GM12865 (cell line): ENCODE measurements at regions not wholly inside any gene's neighbourhood (a gene's known extent, or its start where the extent isn't known, plus 50 kb on each side); places are given as distances from the start of the nearest gene placed in this dataset.

ENCODE experiments used
- DNase-seq: peaks from one replicate; pipeline ENCODE4 v3.0.0; 2010; ENCODE audit warnings: low read depth
- H3K4me3 ChIP-seq: 2 replicates; pipeline ENCODE4 v1.5.1; 2011; ENCODE audit warnings: mild to moderate bottlenecking, low read depth, low read length, control low read depth
- TF ChIP-seq, protein P1 (sequence below): IDR thresholded peaks from 2 replicates; pipeline ENCODE4 v1.5.1; 2011; ENCODE audit warnings: low read length, control low read depth, low read depth, inconsistent platforms; ENCODE audit not compliant: insufficient read depth; ENCODE audit errors: missing control alignments

- no peak overlapping the region for H3K4me3 ChIP-seq
- TF ChIP-seq, protein P1, sequence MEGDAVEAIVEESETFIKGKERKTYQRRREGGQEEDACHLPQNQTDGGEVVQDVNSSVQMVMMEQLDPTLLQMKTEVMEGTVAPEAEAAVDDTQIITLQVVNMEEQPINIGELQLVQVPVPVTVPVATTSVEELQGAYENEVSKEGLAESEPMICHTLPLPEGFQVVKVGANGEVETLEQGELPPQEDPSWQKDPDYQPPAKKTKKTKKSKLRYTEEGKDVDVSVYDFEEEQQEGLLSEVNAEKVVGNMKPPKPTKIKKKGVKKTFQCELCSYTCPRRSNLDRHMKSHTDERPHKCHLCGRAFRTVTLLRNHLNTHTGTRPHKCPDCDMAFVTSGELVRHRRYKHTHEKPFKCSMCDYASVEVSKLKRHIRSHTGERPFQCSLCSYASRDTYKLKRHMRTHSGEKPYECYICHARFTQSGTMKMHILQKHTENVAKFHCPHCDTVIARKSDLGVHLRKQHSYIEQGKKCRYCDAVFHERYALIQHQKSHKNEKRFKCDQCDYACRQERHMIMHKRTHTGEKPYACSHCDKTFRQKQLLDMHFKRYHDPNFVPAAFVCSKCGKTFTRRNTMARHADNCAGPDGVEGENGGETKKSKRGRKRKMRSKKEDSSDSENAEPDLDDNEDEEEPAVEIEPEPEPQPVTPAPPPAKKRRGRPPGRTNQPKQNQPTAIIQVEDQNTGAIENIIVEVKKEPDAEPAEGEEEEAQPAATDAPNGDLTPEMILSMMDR: no peak
- no peak for DNase-seq
These were observed 53.8 kb upstream of the VCX start for GRCh38 chrX:7789200-7789599.

DNA sequence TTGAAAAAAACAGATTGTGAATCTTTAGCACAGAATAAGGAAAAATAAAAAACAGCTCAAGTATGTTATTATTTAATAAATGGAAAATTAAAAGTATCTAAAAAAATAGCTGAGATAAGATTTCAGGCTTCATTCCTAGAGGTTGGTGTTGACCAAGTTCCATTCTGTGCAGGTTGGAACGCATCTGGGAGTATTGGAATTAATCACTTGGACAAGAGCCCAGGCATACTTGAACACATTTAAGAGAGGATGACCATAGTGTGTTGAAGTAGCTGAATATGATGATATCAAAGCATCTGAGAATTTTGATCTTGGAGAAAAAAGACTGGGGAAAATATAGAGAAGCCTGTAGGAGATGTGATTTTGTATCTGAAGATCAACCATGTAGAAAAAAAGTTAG is 54.6 kb upstream of the VCX start:
- DNase-seq: no peak
- TF ChIP-seq, protein P1: no peak
- no peak overlapping the region for H3K4me3 ChIP-seq

DNA sequence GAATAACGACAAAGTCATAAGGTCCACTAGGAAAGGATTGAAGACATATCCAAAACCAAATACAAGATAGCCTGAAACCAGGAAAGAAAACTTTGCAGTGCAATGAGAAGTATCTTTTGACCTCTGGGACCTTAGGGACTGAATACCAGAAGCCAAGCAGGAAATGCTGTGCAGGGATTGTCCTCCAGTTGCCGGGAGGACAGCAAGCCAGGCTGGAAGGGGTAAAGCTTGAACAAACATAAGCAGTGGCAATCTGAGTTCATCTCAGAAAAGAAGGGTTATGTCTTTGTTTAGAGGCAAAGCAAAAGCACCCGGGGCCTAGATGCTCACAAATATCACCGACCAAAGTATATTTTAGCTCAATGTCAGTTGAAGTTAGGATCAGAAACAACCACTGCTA is 55.3 kb upstream of the VCX start:
- TF ChIP-seq, protein P1: no peak
- H3K4me3 ChIP-seq: no peak overlapping the region
- no peak for DNase-seq

GRCh38 chrX:7784580-7784979 is 58.4 kb upstream of the VCX start:
- TF ChIP-seq, protein P1: no peak
- H3K4me3 ChIP-seq: no peak overlapping the region
- DNase-seq: no peak

GRCh38 chrX:7779644-7780043 is 63.3 kb upstream of the VCX start:
- H3K4me3 ChIP-seq: no peak overlapping the region
- DNase-seq: no peak
- TF ChIP-seq, protein P1: no peak

DNA sequence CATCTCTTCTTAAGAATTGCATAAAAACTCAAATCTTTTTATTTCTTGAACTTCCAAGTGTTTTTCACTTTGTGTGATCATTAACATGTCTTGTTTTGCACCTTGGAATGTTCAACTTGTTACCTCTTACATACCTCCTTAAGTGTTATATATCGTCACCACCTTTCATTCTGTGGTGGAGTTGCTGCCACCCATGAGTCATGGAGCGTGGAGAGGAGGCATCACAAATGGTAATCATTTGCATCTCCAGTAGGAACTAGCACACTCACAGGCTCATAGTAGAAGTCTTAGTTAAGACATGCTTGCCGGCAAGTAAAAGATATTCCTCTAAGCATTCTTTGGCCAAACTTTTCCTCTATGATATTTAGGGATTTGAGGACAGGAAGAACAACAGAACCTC is 67.0 kb upstream of the VCX start:
- TF ChIP-seq, protein P1: no peak
- DNase-seq: no peak
- H3K4me3 ChIP-seq: no peak overlapping the region

DNA sequence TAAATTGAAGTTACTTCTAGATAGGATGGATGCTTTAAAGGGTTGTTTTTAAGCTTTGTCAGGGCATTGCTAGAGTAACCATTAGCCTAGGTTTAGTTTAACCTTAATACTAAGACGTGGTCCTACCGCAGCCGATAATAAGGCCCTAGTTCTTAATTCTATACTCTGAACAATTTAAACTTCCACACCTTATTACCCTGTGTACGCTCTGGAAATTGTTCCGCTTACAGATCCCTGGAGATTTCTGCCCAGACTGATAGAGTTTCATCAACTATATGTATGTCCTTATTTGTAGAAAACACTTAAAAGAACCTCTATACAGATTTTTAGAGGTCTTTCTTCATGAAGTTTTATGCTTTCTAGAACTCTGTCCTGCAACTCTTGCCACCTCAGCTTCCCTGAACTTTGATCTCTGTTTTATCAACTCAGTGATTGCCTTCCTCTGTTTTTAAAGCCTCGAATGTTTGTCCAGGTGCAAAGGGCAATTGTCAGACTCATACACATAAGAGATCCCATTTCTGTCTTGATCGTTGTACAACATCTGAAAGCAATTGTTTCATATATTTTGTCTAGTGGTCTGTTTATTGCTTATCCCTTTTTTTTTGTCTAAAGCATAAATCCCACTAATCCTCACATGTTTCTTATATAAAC is 71.1 kb upstream of the VCX start:
- DNase-seq: no peak
- no peak overlapping the region for H3K4me3 ChIP-seq
- TF ChIP-seq, protein P1: no peak
